ENCODE measurements at regions not wholly inside any gene's neighbourhood (a gene's known extent, or its start where the extent isn't known, plus 50 kb on each side); places are given as distances from the start of the nearest gene placed in this dataset.

GRCh38 chr9:38332625-38333024 is 59.9 kb upstream of the ALDH1B1 start (continued):
- TF ChIP-seq TEAD4 (IDR thresholded peaks at IDR 0.05; ENCODE audit: low read depth, low read length): no peak

GRCh38 chr9:38331141-38331540 is 61.4 kb upstream of the ALDH1B1 start:
- Histone ChIP-seq H3K4me2 (ENCODE audit: insufficient read depth in 1 of 2, low read depth in 2 of 2, low read length in 2 of 2) (no peak overlapping the region), H3K9ac (replicated peaks in 1 of 4; ENCODE audit: extremely low read depth in 1 of 4, low read depth in 3 of 4, low read length in 3 of 4) (no peak overlapping the region), H3K79me1 (ENCODE audit: low read depth, low read length) (no peaks in the 10 kb centered on the region), H4K8ac (ENCODE audit: extremely low read depth, insufficient read depth, low read length) (no peak overlapping the region), H3K18ac (ENCODE audit: extremely low read depth, low read length) (no peak overlapping the region), H3K27me3 (replicated peaks in 1 of 4; ENCODE audit: control insufficient read depth in 3 of 4, extremely low read depth in 1 of 4, insufficient read depth in 3 of 4, low read length in 3 of 4) (no peaks in the 10 kb centered on the region), H2BK12ac (ENCODE audit: low read depth, low read length) (no peak overlapping the region), H4K5ac (ENCODE audit: insufficient read length, low read depth, low read length) (no peak overlapping the region), H2BK120ac (replicated peaks; ENCODE audit: low read depth, low read length) (no peak overlapping the region), H4K91ac (replicated peaks; ENCODE audit: insufficient read length, low read length) (no peak overlapping the region), H3K79me2 (ENCODE audit: control insufficient read depth in 1 of 2, insufficient read depth in 2 of 2, low read length in 2 of 2) (no peaks in the 10 kb centered on the region), H3K56ac (replicated peaks; ENCODE audit: insufficient read length, low read depth, low read length) (no peak overlapping the region), H3K23ac (ENCODE audit: insufficient read length) (no peak overlapping the region), H4K20me1 (replicated peaks in 1 of 2; ENCODE audit: control insufficient read depth in 1 of 2, insufficient read depth in 2 of 2, low read length in 2 of 2) (no peaks in the 10 kb centered on the region), H3K4ac (replicated peaks; ENCODE audit: insufficient read length, low read depth, low read length) (no peak overlapping the region), H3K27ac (ENCODE audit: low read depth, low read length) (no peak overlapping the region), H2BK15ac (ENCODE audit: low read length) (no peak overlapping the region), H3K4me1 (replicated peaks in 1 of 4; ENCODE audit: control insufficient read depth in 3 of 4, insufficient read depth in 4 of 4, low read length in 3 of 4) (peaks cover 0 to 6% (median 1%) of the 10 kb centered on the region in 4 experiments; a peak in 4 of 7 replicates), H3K23me2 (ENCODE audit: low read depth, low read length) (no peaks in the 10 kb centered on the region), H2AK5ac (ENCODE audit: low read depth, low read length) (no peak overlapping the region), H2AFZ (ENCODE audit: low read length) (no peak overlapping the region), H2BK5ac (ENCODE audit: low read depth, low read length) (no peak overlapping the region), H2BK20ac (ENCODE audit: low read length) (no peak overlapping the region), H3K4me3 (ENCODE audit: extremely low read depth in 1 of 4, insufficient read depth in 2 of 4, low read depth in 3 of 4, low read length in 4 of 4) (no peak overlapping the region), H3K9me3 (ENCODE audit: insufficient read depth in 2 of 2, low read depth in 1 of 2, low read length in 1 of 2) (no peaks in the 10 kb centered on the region), H3K36me3 (ENCODE audit: control insufficient read depth in 2 of 4, insufficient read depth in 4 of 4, low read length in 3 of 4) (no peaks in the 10 kb centered on the region), H3K14ac (ENCODE audit: insufficient read length) (no peak overlapping the region)
- no peak for TF ChIP-seq SAP30 (IDR thresholded peaks at IDR 0.05; ENCODE audit: insufficient read depth, insufficient replicate concordance, low read length)
- TF ChIP-seq CEBPB (IDR thresholded peaks at IDR 0.05; ENCODE audit: low read depth, low read length): no peak
- ChIA-PET CTCF (ENCODE audit: partially characterized antibody) (interaction anchor here (0.8 to 7.1 kb wide), 5 partner anchors 14 to 331 kb away, joined by 3 to 62 read pairs (median 7); no protein-coding TSS in a partner anchor), POLR2A (ENCODE audit: partially characterized antibody) (no interaction called here)
- FAIRE-seq (no peak), DNase-seq (ENCODE audit: low read depth in 1 of 2, low spot score in 2 of 2) (no peak)
- 95% methylated on average over 8 of the region's 8 CpGs; no CpG with 5 or more reads in 1 of the 2 experiments for WGBS, 2 experiments (ENCODE audit: extremely low coverage in 1 of 2, insufficient coverage in 1 of 2, insufficient read length in 1 of 2, insufficient replicate concordance in 2 of 2, low coverage in 1 of 2, low lambda C conversion rate in 2 of 2, missing lambda C conversion rate in 1 of 2)

Measured in H1 (cell line).